Uterus (tissue), 2 donors: ENCODE measurements at regions not wholly inside any gene's neighbourhood (a gene's known extent, or its start where the extent isn't known, plus 50 kb on each side); places are given as distances from the start of the nearest gene placed in this dataset.

Source experiments
- CTCF ChIP-seq, 4 experiments: fragments of 200-600 bp in 2 of 4; fragments of 450-650 bp in 2 of 4; sonication (generic) in 2 of 4; IDR thresholded peaks; one replicate each; pipeline ENCODE4 v1.5.1; 2016 to 2019; ENCODE audit warnings: antibody characterized with exemption in 4 of 4, mild to moderate bottlenecking in 2 of 4, moderate library complexity in 1 of 4
- POLR2A ChIP-seq, 2 donors: fragments of 450-650 bp; IDR thresholded peaks; one replicate each; pipeline ENCODE4 v1.6.1; 2016; ENCODE audit warnings: antibody characterized with exemption in 2 of 2, mild to moderate bottlenecking in 1 of 2, moderate library complexity in 1 of 2

- TF ChIP-seq POLR2A (IDR thresholded peaks at IDR 0.05) (no peak), CTCF (IDR thresholded peaks at IDR 0.05) (no peak)
Measured at GRCh38 chr7:69147631-69148030, 450.6 kb upstream of the AUTS2 start.
